HEK293T (cell line): ENCODE measurements at regions not wholly inside any gene's neighbourhood (a gene's known extent, or its start where the extent isn't known, plus 50 kb on each side); places are given as distances from the start of the nearest gene placed in this dataset.

Experiments used
- CTCF ChIA-PET: fragments of 350-600 bp; formaldehyde crosslinking; extraction: SDS; loops from one replicate; lab custom pipeline; 2021; ENCODE audit warnings: antibody characterized with exemption, inconsistent platforms; lab: Yijun Ruan, JAX
- POLR2A ChIA-PET: fragments of 350-600 bp; formaldehyde crosslinking; extraction: SDS; loops from one replicate; lab custom pipeline; 2020; ENCODE audit warnings: antibody characterized with exemption, inconsistent platforms; lab: Yijun Ruan, JAX
- DNase-seq: peaks from one replicate; pipeline ENCODE4 v3.0.0; 2012; ENCODE audit warnings: mixed read lengths; ENCODE audit errors: extremely low spot score
- ARNT ChIP-seq: fragments of 450-650 bp; IDR thresholded peaks from 2 replicates; pipeline ENCODE4 v1.6.1; 2017; ENCODE audit warnings: mild to moderate bottlenecking
- BHLHE40 ChIP-seq: fragments of 450-650 bp; IDR thresholded peaks from 2 replicates; pipeline ENCODE4 v1.6.1; 2016; ENCODE audit warnings: mild to moderate bottlenecking, moderate library complexity, borderline replicate concordance
- CTBP1 ChIP-seq: fragments of 450-650 bp; IDR thresholded peaks from 2 replicates; pipeline ENCODE4 v1.6.1; 2016; ENCODE audit warnings: borderline replicate concordance
- ELF4 ChIP-seq: fragments of 450-650 bp; IDR thresholded peaks from 2 replicates; pipeline ENCODE4 v1.6.1; 2017; ENCODE audit warnings: antibody characterized with exemption
- FOXA1 ChIP-seq: fragments of 450-650 bp; IDR thresholded peaks from 2 replicates; pipeline ENCODE4 v1.6.1; 2016; ENCODE audit warnings: mild to moderate bottlenecking
- FOXK2 ChIP-seq: fragments of 450-650 bp; IDR thresholded peaks from 2 replicates; pipeline ENCODE4 v1.6.1; 2016; ENCODE audit warnings: mild to moderate bottlenecking
- FOXM1 ChIP-seq: fragments of 450-650 bp; IDR thresholded peaks from 2 replicates; pipeline ENCODE4 v1.6.1; 2017; ENCODE audit warnings: mild to moderate bottlenecking, borderline replicate concordance
- HDGF ChIP-seq: fragments of 450-650 bp; IDR thresholded peaks from 2 replicates; pipeline ENCODE4 v1.6.1; 2017; ENCODE audit warnings: antibody characterized with exemption, borderline replicate concordance
- L3MBTL2 ChIP-seq: fragments of 450-650 bp; conservative IDR thresholded peaks from 2 replicates; pipeline ENCODE4 v1.6.1; 2016; ENCODE audit warnings: mild to moderate bottlenecking
- LEF1 ChIP-seq: fragments of 450-650 bp; IDR thresholded peaks from 2 replicates; pipeline ENCODE4 v1.6.1; 2017; ENCODE audit warnings: mild to moderate bottlenecking, borderline replicate concordance
- NFRKB ChIP-seq: fragments of 450-650 bp; IDR thresholded peaks from 2 replicates; pipeline ENCODE4 v1.6.1; 2016; ENCODE audit warnings: mild to moderate bottlenecking, moderate library complexity
- PKNOX1 ChIP-seq: fragments of 450-650 bp; IDR thresholded peaks from 2 replicates; pipeline ENCODE4 v1.6.1; 2016
- SP1 ChIP-seq: fragments of 450-650 bp; IDR thresholded peaks from 2 replicates; pipeline ENCODE4 v1.6.1; 2017
- SUZ12 ChIP-seq: fragments of 450-650 bp; IDR thresholded peaks from 2 replicates; pipeline ENCODE4 v1.6.1; 2016; ENCODE audit warnings: mild to moderate bottlenecking
- TARDBP ChIP-seq: fragments of 450-650 bp; IDR thresholded peaks from 2 replicates; pipeline ENCODE4 v1.6.1; 2016
- ZNF384 ChIP-seq: fragments of 450-650 bp; IDR thresholded peaks from 2 replicates; pipeline ENCODE4 v1.6.1; 2016

DNA sequence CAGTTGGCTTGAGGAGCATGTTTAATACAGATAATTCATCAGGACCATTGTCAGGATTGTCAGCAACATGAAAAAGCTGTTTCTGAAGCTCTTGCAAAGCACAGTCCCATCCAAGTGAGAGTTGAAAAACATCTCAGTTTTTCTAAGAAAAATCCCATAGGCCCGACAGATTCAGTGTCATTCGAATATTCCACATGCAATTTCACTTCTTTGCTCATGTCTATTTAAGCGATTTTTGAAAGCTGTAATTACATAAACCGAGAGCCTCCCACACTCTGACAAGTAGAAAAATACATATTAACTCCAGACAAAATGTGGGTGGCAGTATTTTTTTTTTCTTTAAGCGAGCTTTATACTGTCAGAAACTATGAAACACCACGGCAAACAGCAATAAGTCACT lies 134.7 kb upstream of the GALNT5 start:
- POLR2A ChIA-PET: no interaction called here

GRCh38 chr2:157124731-157125130 lies 132.8 kb upstream of the GALNT5 start:
- no peak for TF ChIP-seq ELF4
- no peak for TF ChIP-seq BHLHE40
- ChIA-PET POLR2A (no interaction called here), CTCF (no interaction called here)
- DNase-seq: no peak

More for the DNA sequence above, 134.7 kb upstream of the GALNT5 start:
- CTCF ChIA-PET: no interaction called here
- no peak for TF ChIP-seq FOXA1
- TF ChIP-seq ELF4: no peak
- TF ChIP-seq LEF1: no peak
- TF ChIP-seq BHLHE40: no peak
- no peak for TF ChIP-seq TARDBP
- no peak for DNase-seq

DNA sequence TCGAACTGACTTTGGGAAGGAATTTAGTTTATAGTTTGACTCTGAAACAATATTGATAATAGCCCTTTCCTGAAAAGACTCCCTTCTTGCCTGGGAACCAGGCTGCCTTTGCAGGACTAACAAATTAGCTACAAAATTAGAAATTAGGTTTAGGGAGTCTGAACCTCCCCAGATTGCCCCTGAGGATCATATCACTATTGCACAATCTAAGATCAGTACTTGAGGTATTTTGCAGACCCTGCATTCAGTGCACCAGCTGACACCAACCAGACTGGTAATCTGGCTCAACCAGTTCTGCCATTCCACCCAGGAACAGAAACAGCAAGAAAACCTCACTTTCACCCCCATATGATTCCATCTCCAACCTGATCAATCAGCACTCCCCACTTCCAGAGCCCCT lies 131.8 kb upstream of the GALNT5 start:
- ChIA-PET CTCF (no interaction called here), POLR2A (no interaction called here)
- TF ChIP-seq FOXA1 (no peak), ZNF384 (no peak), CTBP1 (no peak), SP1 (no peak), NFRKB (no peak), LEF1 (no peak), FOXK2 (no peak), PKNOX1 (no peak), FOXM1 (no peak), HDGF (no peak), L3MBTL2 (no peak), SUZ12 (no peak), TARDBP (no peak), ELF4 (no peak), BHLHE40 (no peak)
- no peak for DNase-seq

DNA sequence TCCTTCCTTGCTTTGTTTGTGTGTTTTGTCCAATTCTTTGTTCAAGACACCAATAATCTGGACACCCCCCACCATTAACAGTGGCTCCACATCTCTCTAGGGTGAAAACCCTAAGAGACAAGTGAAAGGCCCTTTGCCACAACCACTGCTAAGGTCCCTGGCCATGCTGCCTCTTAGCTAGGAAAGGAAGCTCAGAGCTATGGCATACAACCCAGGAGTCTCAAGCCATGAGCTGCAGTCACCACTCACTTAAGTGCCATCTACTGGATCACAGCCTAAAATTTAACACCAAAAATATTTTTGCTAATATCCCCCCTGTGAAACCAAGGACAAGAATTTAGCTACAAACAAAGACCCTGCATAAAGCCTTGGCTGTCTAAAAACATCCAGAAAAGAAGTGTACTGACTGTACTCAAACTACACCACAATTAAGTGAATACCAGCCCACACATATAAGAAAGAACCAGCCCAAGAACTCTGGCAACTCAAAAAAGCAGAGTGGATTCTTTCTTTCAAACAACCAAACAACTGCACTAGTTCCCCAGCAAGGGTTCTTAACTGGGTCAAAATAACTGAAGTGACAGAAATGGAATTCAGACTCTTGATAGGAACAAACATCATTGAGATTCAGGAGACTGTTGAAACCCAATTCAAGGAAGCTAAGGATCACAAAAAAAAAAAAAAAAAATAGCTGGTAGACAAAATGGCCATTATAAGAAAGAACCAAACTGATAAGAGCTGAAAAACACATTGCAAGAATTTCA lies 130.1 kb upstream of the GALNT5 start:
- CTCF ChIA-PET: no interaction called here
- POLR2A ChIA-PET: no interaction called here
- DNase-seq: no peak
- TF ChIP-seq ARNT: no peak
- no peak for TF ChIP-seq SP1
- no peak for TF ChIP-seq ZNF384
- no peak for TF ChIP-seq FOXA1
- TF ChIP-seq PKNOX1: no peak
- no peak for TF ChIP-seq CTBP1
- no peak for TF ChIP-seq FOXK2

- ChIA-PET POLR2A (no interaction called here), CTCF (no interaction called here)
- no peak for DNase-seq
- TF ChIP-seq CTBP1: no peak
- no peak for TF ChIP-seq NFRKB
- no peak for TF ChIP-seq FOXM1
Observed at GRCh38 chr2:157143901-157144300, 113.6 kb upstream of the GALNT5 start.

GRCh38 chr2:157149270-157149669 lies 108.2 kb upstream of the GALNT5 start:
- ChIA-PET POLR2A (no interaction called here), CTCF (no interaction called here)
- TF ChIP-seq FOXM1: no peak
- no peak for TF ChIP-seq ARNT
- TF ChIP-seq SUZ12: no peak
- no peak for TF ChIP-seq FOXA1
- DNase-seq: no peak

DNA sequence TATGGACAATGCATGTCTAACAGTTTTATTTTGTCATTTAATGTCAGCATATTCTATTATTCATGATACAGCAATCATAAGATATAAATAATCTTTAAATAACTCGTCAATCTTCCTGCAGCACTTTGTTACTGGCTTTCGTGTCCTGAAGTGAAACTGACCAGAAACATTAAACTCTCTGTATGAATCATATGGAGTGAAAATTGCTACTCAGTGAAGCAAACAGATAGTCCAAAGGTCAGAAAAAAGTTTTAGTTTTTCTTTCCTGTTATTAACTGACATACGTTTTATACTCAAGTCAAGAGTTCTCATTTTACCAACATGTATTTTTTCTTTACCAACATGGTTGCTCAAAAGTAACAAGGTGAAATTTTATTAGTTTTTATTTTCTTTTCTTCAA lies 106.8 kb upstream of the GALNT5 start:
- CTCF ChIA-PET: no interaction called here
- POLR2A ChIA-PET: no interaction called here
- no peak for DNase-seq

More for the DNA sequence above, 106.8 kb upstream of the GALNT5 start:
- TF ChIP-seq HDGF (no peak), LEF1 (no peak), SUZ12 (no peak), FOXA1 (no peak), NFRKB (no peak), PKNOX1 (no peak), TARDBP (no peak), ELF4 (no peak), FOXK2 (no peak), CTBP1 (no peak), SP1 (no peak), BHLHE40 (no peak), ARNT (no peak), ZNF384 (no peak), L3MBTL2 (no peak), FOXM1 (no peak)
